ENCODE measurements at regions not wholly inside any gene's neighbourhood (a gene's known extent, or its start where the extent isn't known, plus 50 kb on each side); places are given as distances from the start of the nearest gene placed in this dataset.
"Not testable (repeated sequence)": the region's sequence is repeated elsewhere in the genome, so short reads cannot be mapped to it uniquely, and the experiment has no call there.

DNA sequence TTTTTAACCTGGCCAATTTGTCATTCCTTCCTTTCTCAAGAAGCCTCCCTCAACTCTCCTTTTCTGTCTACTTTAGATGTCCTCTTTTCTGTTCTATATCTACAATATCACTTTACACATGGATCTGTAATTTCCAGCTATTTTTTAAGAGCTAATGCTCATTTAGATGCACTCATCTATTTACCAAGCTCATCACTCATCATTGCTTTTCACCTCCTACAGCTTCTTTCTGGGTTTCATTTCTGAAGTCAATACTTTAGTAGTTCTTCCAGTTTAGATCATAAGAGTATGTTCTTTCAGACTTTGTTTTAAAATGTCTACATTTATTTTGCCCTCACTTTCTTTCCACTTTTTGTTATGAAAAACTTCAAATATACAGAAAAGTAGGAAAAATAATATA lies 466.9 kb downstream of the MID1IP1 start:
- DNase-seq: no peak
- Histone ChIP-seq H3K9me3 (no peaks in the 10 kb centered on the region), H3K36me3 (no peaks in the 10 kb centered on the region), H3K27me3 (no peaks in the 10 kb centered on the region), H3K4me3 (no peak overlapping the region)

DNA sequence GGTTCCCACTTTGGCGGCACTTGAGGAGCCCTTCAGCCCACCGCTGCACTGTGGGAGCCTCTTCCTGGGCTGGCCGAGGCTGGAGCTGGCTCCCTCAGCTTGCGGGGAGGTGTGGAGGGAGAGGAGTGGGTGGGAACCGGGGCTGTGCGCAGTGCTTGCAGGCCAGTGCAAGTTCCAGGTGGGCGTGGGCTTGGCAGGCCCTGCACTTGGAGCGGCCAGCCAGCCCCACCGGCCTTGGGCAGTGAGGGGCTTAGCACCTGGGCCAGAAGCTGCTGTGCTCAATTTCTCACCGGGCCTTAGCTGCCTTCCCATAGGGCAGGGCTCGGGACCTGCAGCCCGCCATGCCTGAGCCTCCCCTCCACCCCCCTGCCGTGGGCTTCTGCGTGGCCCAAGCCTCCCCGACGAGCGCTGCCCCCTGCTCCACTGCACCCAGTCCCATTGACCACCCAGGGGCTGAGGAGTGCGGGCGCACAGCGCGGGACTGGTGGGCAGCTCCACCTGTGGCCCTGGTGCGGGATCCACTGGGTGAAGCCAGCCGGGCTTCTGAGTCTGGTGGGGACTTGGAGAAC lies 474.3 kb downstream of the MID1IP1 start:
- H3K27me3 ChIP-seq: no peaks in the 10 kb centered on the region
- H3K9me3 ChIP-seq: no peaks in the 10 kb centered on the region
- DNase-seq: no peak
- H3K4me3 ChIP-seq: no peak overlapping the region
- H3K36me3 ChIP-seq: no peaks in the 10 kb centered on the region

DNA sequence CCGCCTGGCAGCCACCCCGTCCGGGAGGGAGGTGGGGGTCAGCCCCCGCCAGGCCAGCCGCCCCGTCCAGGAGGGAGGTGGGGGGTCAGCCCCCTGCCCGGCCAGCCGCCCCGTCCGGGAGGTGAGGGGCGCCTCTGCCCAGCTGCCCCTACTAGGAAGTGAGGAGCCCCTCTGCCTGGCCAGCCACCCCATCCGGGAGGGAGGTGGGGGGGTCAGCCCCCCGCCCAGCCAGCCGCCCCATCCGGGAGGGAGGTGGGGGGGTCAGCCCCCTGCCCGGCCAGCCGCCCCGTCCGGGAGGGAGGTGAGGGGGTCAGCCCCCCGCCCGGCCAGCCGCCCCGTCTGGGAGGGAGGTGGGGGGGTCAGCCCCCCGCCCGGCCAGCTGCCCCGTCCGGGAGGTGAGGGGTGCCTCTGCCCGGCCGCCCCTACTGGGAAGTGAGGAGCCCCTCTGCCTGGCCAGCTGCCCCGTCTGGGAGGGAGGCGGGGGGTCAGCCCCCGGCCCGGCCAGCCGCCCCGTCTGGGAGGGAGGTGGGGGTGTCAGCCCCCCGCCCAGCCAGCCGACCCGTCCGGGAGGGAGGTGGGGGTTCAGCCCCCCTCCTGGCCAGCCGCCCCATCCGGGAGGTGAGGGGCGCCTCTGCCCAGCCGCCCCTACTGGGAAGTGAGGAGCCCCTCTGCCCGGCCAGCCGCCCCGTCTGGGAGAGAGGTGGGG lies 476.6 kb downstream of the MID1IP1 start:
- H3K4me3 ChIP-seq, H3K27me3 ChIP-seq, DNase-seq, H3K36me3 ChIP-seq, H3K9me3 ChIP-seq: not testable (repeated sequence)

DNA sequence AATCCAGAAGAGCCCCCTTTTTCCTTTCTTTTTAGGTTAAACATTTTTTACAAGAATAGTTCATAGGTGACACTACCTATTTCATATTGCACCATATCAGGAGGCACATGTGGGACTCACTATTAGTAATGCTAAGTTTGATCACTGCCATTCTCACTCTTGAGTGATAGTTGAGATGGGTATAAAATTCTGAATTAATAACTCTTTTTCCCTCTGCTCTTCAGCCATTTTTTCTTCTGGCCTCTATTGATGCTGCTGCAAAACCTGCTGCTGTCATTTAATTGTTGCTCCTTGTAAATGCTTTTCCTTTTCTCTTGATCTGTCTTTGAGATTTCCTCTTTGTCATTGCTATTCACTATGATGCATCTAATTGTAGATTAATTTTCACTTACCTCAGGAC lies 482.0 kb downstream of the MID1IP1 start:
- Histone ChIP-seq H3K9me3 (no peaks in the 10 kb centered on the region), H3K27me3 (no peaks in the 10 kb centered on the region), H3K4me3 (no peak overlapping the region)

DNA sequence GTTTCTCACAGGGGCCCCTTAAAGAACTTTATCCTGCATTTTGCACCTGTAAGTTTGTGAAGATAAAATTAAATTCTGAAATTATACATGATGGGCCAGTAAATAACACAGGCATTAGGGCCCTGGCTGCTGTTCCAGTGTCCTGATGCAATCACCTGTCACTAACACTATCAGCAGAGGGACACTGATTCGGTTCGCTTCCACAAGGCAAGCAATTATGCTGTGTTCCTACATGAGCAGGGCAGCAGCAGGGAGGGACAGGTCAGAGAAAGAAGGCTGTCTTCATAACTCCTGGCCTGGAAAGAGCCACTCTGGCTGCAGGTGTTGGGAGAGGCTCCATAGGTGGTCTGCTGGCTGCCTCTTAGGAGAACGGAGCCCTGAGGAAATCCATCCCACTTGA lies 487.3 kb downstream of the MID1IP1 start:
- DNase-seq: no peak
- H3K27me3 ChIP-seq: no peaks in the 10 kb centered on the region

More for the DNA sequence above, 482.0 kb downstream of the MID1IP1 start:
- H3K36me3 ChIP-seq: no peaks in the 10 kb centered on the region
- DNase-seq: no peak

DNA sequence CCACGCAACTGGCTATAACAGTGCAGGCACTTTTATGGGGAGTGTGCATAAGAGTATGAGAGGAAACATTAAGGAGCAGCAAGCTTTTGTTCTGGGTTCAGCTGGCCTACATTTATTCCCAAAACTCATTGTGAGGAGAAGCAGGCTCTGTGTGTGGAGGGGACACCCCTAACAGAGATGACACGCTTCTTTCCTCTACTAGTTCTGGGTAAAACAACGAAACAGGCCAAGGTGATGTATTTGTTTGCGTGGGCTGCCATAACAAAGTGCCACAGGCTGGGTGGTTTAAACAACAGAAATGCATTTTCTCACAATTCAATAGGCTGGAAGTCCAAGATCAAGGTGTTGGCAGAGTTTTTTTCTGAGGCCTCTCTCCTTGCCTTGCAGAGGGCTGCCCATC lies 488.6 kb downstream of the MID1IP1 start:
- H3K36me3 ChIP-seq: no peaks in the 10 kb centered on the region
- DNase-seq: no peak
- H3K27me3 ChIP-seq: no peaks in the 10 kb centered on the region
- H3K9me3 ChIP-seq: no peaks in the 10 kb centered on the region
- no peak overlapping the region for H3K4me3 ChIP-seq

More for the DNA sequence above, 487.3 kb downstream of the MID1IP1 start:
- H3K4me3 ChIP-seq: no peak overlapping the region
- no peaks in the 10 kb centered on the region for H3K9me3 ChIP-seq
- H3K36me3 ChIP-seq: no peaks in the 10 kb centered on the region

DNA sequence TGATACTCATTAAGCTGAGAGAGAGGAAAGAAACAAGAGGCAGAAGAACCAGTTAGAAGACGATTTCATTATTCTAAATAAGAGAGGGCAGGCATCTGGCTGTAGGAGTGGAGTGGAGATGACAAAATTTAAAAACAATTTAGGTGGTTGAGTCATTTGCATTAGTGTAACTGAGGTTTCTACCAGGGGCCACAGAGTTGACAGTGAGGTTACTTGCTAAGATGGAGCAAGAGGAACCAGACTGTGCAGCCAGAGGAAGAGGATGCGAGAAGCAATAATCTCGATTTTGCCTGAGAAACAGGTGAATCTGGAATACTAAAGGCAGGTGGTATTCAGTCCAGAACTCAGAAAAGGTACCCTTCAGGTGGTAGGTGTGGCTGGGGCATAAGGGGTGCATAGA lies 491.9 kb downstream of the MID1IP1 start:
- Histone ChIP-seq H3K9me3 (no peaks in the 10 kb centered on the region), H3K4me3 (no peak overlapping the region), H3K36me3 (no peaks in the 10 kb centered on the region), H3K27me3 (no peaks in the 10 kb centered on the region)
- DNase-seq: no peak

DNA sequence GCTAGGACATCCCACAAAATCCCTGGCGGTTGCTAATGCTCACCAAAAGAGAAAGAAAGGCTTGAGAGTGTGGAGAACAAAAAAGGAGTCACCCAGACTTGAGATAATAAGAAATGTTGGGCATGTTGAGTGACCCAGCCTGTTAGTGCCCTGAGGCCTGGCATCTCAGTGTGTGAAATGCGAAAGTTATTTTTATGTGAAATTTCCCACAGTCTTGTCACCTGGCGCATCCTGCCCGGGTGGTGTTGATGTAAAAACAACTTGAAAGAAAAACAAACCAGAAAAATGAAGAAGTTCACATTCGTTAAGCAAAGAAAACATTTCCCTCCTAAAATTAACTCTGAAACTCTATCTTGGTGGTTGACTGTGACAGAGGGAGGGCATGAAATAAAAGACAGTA lies 495.2 kb downstream of the MID1IP1 start:
- no peak overlapping the region for H3K4me3 ChIP-seq
- DNase-seq: no peak
- H3K36me3 ChIP-seq: no peaks in the 10 kb centered on the region
- H3K9me3 ChIP-seq: no peaks in the 10 kb centered on the region
- H3K27me3 ChIP-seq: no peaks in the 10 kb centered on the region

DNA sequence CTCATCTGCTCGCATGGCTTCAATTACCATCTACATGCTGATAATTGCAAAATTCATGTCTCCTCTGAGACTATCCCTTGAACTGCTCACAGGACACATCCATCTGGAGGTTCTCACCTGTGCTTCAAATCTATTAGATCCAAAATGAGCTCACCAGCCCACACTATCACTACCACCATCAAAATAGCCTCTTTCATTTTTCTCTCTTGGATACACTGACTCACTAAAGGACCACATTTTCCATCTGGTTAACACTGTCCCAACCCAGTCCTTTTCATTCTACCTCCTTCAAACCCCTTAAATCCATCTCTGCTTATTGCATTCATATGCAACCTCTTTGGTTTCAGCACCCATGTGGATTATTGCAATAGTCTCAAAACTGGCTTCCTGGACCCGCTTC lies 497.6 kb downstream of the MID1IP1 start:
- Histone ChIP-seq H3K4me3 (no peak overlapping the region), H3K9me3 (no peaks in the 10 kb centered on the region), H3K36me3 (no peaks in the 10 kb centered on the region), H3K27me3 (no peaks in the 10 kb centered on the region)
- DNase-seq: no peak

DNA sequence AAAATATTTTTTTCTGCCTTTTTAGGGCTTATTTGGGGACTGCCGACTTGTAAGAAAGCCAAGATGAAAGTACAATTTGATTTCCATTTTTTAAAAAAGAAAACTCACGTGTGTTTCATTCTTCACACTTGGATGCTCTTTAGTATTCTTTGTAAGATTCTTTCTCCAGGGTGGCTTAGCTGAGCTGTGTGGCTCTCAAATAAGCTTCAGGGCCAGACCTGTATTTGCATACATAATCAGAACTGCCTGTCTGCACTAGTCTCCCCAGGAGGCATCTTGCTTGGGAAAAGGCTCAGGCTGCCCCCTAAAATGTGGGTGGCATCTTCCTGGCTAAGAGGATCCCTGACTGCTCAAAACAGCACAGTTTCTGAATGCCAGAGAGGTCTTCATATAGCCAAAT lies 498.4 kb downstream of the MID1IP1 start:
- no peaks in the 10 kb centered on the region for H3K27me3 ChIP-seq
- DNase-seq: no peak

DNA sequence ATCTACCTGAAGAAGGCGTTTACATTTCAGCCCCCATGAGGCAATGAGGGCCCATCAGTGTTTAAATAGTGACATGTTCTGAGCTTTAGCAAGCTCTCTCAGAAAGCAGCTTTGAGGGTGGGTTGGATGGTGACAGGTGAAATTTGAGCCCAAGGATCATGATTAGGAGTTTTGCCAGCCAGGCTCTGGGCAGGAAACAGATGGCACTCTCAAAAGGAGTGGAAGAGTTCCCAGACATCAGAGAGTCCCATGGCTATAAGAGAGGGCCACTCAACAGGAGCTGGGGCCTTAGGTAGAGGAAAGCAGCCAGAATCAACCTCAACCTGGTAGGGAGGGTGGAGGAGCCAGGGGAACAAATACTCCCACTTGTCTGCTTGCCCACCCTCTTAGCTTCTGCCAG lies 499.8 kb downstream of the MID1IP1 start:
- Histone ChIP-seq H3K4me3 (no peak overlapping the region), H3K9me3 (no peaks in the 10 kb centered on the region), H3K36me3 (no peaks in the 10 kb centered on the region), H3K27me3 (no peaks in the 10 kb centered on the region)
- DNase-seq: no peak

More for the DNA sequence above, 498.4 kb downstream of the MID1IP1 start:
- Histone ChIP-seq H3K9me3 (no peaks in the 10 kb centered on the region), H3K4me3 (no peak overlapping the region), H3K36me3 (no peaks in the 10 kb centered on the region)

DNA sequence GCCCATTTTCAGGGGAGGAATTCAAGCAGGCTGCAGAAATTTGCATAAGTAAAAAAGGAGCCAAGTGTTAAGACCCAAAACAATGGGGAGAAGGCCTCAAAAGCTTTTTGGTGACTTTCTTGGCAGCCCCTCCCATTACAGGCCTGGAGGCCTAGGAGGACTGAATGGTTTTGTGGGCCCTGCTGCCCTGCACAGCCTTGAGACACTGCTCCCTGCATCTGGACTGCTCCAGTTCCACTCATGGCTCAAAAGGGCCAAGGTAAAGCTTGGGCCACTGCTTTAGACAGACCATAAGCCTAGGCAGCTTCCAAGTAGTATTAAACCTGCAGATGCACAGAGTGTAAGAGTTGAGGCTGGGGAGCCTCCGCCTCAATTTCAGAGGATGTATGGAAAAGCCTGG lies 501.6 kb downstream of the MID1IP1 start:
- Histone ChIP-seq H3K36me3 (no peaks in the 10 kb centered on the region), H3K4me3 (no peak overlapping the region), H3K27me3 (no peaks in the 10 kb centered on the region), H3K9me3 (no peaks in the 10 kb centered on the region)
- DNase-seq: no peak

DNA sequence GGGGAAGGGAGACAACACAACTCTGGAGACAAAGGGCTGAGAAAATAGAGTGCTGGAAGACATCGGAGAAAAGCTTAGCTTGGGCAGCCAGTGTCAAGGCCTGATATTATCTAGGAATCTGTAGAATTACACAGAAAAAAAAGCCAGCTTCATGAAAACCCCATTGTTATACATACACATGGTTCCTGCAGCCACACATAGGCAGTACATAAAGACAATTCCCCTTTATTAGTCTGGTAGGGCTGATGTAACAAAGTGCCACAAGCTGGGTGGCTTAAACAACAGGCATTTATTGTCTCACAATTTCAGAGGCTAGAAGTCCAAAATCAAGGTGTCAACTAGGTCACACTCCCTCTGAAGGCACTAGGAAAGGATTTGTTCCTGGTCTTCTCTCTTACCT lies 503.5 kb downstream of the MID1IP1 start:
- DNase-seq: no peak
- H3K4me3 ChIP-seq: no peak overlapping the region
- H3K27me3 ChIP-seq: no peaks in the 10 kb centered on the region
- no peaks in the 10 kb centered on the region for H3K9me3 ChIP-seq
- no peaks in the 10 kb centered on the region for H3K36me3 ChIP-seq

DNA sequence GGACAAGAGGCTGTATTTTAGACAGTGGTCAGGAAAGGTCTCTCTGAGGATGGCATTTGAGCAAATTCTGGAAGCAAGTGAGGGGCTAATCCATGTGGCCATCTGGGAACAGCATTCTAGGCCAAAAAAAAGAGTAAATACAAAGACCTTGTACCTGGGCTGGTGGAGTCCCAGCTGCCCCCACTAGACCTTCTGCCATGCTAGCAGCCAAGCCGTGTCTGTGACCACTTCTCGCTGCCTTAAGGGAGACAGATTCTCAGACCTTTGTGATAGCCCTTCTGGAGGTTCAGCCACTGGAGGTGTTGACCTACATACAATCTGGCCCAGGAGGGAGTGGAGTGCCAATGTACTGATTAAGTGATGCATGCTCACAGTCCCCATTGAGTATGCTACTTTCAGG lies 506.2 kb downstream of the MID1IP1 start:
- no peak overlapping the region for H3K4me3 ChIP-seq
- no peak for DNase-seq
- H3K27me3 ChIP-seq: no peaks in the 10 kb centered on the region

DNA sequence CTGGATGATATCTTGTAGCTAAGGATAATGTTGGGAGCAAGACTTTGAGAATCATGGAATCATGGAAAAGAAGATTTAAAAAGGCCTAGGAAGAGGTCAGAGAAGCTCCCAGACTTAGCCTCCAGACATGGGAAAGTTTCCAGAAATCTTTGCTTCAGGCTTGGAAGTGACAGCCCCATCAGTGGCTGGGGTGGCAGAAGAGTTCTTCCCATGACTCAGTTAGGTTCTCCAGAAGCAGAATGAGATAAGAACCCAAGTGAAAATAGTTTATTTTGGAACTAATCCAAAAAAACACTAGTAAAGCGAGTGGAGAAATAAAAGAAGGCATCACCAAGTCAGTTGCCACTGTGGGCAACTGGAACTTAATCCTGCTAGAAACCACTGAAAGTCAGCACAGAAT lies 506.9 kb downstream of the MID1IP1 start:
- Histone ChIP-seq H3K4me3 (no peak overlapping the region), H3K36me3 (no peaks in the 10 kb centered on the region), H3K27me3 (no peaks in the 10 kb centered on the region), H3K9me3 (no peaks in the 10 kb centered on the region)
- DNase-seq: no peak

More for the DNA sequence above, 506.2 kb downstream of the MID1IP1 start:
- no peaks in the 10 kb centered on the region for H3K9me3 ChIP-seq
- H3K36me3 ChIP-seq: no peaks in the 10 kb centered on the region

DNA sequence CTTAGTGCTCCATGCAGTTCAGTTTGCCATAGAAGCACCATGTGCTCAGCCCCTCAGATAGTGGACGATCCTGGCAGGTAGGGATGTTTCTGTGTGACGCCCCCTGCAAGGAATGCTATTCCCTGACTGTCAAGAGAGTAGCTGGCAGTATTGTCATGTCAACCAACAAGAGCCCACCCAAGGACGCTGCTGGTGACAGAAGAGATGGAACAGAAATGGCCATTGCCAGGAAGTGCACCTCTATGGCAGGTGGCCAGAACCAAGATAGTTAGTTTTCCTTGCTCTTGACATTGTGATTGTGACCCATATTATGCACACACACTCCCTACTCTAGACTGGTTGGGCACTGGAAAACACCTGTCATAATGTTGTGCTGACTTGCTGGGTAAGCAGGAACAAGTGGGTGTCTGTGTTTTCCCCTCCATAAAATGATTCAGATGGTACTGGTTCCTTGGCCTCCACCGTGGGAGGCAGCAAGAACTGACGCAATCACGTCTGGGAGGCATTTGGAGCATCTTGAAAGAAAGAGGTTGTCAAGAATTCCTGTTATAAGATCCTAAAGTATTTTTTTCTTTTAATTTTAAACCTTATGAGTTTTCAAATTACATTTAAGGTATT lies 507.9 kb downstream of the MID1IP1 start:
- no peaks in the 10 kb centered on the region for H3K9me3 ChIP-seq
- no peak for DNase-seq

DNA sequence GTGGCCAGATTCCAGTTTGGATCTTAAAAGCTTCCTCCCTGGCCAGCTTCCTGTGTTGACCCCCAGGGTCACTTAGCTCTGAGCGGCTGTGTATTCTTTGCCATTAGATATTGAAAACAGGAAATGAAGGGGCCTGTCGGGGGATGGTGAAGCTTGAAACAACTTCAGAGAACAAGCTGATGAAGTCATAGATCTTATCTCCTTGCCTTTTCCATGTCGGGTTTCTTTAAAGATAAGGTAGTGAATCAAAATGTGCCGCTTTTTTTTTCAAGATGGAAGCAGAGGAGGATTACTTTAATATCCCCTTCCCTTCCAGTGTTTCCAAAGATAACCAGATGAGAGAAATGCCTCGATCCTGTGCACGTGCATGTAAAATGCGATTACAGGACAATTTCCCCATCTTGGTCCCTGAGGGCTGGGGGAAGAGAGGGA lies 508.5 kb downstream of the MID1IP1 start:
- Histone ChIP-seq H3K36me3 (no peaks in the 10 kb centered on the region), H3K9me3 (no peaks in the 10 kb centered on the region), H3K27me3 (no peaks in the 10 kb centered on the region), H3K4me3 (no peak overlapping the region)
- DNase-seq: no peak

More for the DNA sequence above, 507.9 kb downstream of the MID1IP1 start:
- Histone ChIP-seq H3K27me3 (no peaks in the 10 kb centered on the region), H3K4me3 (no peak overlapping the region), H3K36me3 (no peaks in the 10 kb centered on the region)

DNA sequence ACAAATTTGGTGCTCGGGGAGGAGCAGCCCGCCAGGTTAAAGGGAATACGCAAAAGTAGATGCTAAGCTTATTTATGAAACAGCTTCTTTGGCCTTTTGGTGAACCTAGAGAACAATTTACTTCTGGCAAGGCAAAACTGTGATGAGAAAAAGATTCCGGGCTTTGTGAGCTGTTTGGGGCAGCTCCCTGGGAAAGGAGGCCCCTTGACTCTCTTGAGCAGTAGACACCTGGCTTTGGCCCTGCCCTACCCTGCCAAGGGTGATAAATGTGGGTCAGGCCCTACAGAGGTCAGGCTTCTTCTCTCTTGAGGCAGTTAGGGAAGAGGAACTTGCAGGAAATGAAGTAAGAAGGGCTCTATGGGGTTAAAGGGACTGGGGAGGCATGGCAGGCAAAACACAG lies 509.6 kb downstream of the MID1IP1 start:
- no peak for DNase-seq
- no peak overlapping the region for H3K4me3 ChIP-seq
- no peaks in the 10 kb centered on the region for H3K36me3 ChIP-seq
- H3K9me3 ChIP-seq: no peaks in the 10 kb centered on the region
- no peaks in the 10 kb centered on the region for H3K27me3 ChIP-seq
